Pancreas (tissue), 10 donors: ENCODE measurements at regions not wholly inside any gene's neighbourhood (a gene's known extent, or its start where the extent isn't known, plus 50 kb on each side); places are given as distances from the start of the nearest gene placed in this dataset.
"Not testable (repeated sequence)": the region's sequence is repeated elsewhere in the genome, so short reads cannot be mapped to it uniquely, and the experiment has no call there.

ENCODE experiments used
- ATAC-seq, 4 donors: fragments of 200-7000 bp; cut with Tn5 transposase; one replicate each; pipeline versions ENCODE4 v1.8.0 to v1.9.1; 2020; ENCODE audit warnings: mild to moderate bottlenecking in 4 of 4, moderate library complexity in 4 of 4
- DNase-seq, 6 donors: peaks; one replicate each; pipeline ENCODE4 v3.0.0-alpha.2; 2020
- FAIRE-seq: peaks from 2 replicates; lab custom pipeline; 2012; peaks lifted over from hg19 to GRCh38; lab: Jason Lieb, UNC
- H3K27ac ChIP-seq, 4 donors: fragments of 200-600 bp; sonication (generic); 1 replicate in 3 of 4; 2 replicates in 1 of 4; pipeline versions ENCODE4 v1.5.0 to v1.8.0; 2020
- H3K27me3 ChIP-seq, 4 donors: fragments of 200-600 bp; one replicate each; pipeline ENCODE4 v1.8.0; 2021
- H3K36me3 ChIP-seq, 3 donors: fragments of 200-600 bp; sonication (generic) in 1 of 3; one replicate each; pipeline versions ENCODE4 v1.5.0 to v1.8.0; 2020 to 2021
- H3K4me1 ChIP-seq, 3 donors: fragments of 200-600 bp; one replicate each; pipeline ENCODE4 v1.8.0; 2021
- H3K4me3 ChIP-seq, 4 donors: fragments of 200-600 bp; sonication (generic) in 2 of 4; one replicate each; pipeline versions ENCODE4 v1.5.0 to v1.8.0; 2020 to 2021
- H3K9me3 ChIP-seq, 4 donors: fragments of 200-600 bp; one replicate each; pipeline ENCODE4 v1.8.0; 2021
- CTCF ChIP-seq, 4 donors: fragments of 200-600 bp; sonication (generic) in 3 of 4; IDR thresholded peaks; one replicate each; pipeline versions ENCODE4 v1.5.0 to v1.8.0; 2021; ENCODE audit warnings: antibody characterized with exemption in 4 of 4
- WGBS, 2 donors: extraction: QIAGEN DNeasy Blood & Tissue Kit; methylation state at CpG; one replicate each; pipeline ENCODE4 v1.1.7; 2013; 5-methylcytosine and 5-hydroxymethylcytosine counted together
- intact Hi-C, 3 donors: fragments of 100-400 bp; cut with DNase I; formaldehyde crosslinking; loops; one replicate each; pipeline versions ENCODE4 v1.11.1 to v1.14.2; 2022
- donor health status: healthy with polysubstance abuse.
- donor health status: DM: no; HTN: no; CAD: no; lungs with moderate emphysema.
- donor health status: DM: no; HTN: no; CAD: no.
- donor health status: control.
- donor health status: control.
- donor health status: Bipolar disorder and iron deficiency.
- donor health status: DM: yes; HTN: yes; CAD: no.
- donor health status: DM: no; HTN: no; CAD: no.
- donor health status: DM: no; HTN: no; CAD: no.
- donor health status: DM: yes; HTN: yes; CAD: no.

GRCh38 chr4:173990869-173991210 is 292.6 kb downstream of the FBXO8 start:
- no peaks in the 10 kb centered on the region for H3K4me1 ChIP-seq
- no peak for FAIRE-seq
- intact Hi-C loops: no loop called here
- TF ChIP-seq CTCF (IDR thresholded peaks at IDR 0.05): no peak
- no peaks in the 10 kb centered on the region for H3K36me3 ChIP-seq
- ATAC-seq: peak in 1 of 4 donors; percentile 37
- H3K27me3 ChIP-seq: peaks cover 0 to 4% (median 0%) of the 10 kb centered on the region in 4 donors
- H3K4me3 ChIP-seq: no peak overlapping the region
- no peaks in the 10 kb centered on the region for H3K9me3 ChIP-seq
- no peak overlapping the region for H3K27ac ChIP-seq
- peak in 1 of 6 donors; percentile 7 for DNase-seq
- 41 to 42% methylated on average over 9 of the region's 9 CpGs for WGBS, 2 donors

- H3K27me3 ChIP-seq: peaks cover 0 to 4% (median 0%) of the 10 kb centered on the region in 4 donors
- no peaks in the 10 kb centered on the region for H3K9me3 ChIP-seq
- no peak for FAIRE-seq
- no peak overlapping the region for H3K27ac ChIP-seq
- H3K4me3 ChIP-seq: no peak overlapping the region
- ATAC-seq: peak in 3 of 4 donors; percentile 43 to 71 (median 63)
- intact Hi-C loops: no loop called here
- no peak for DNase-seq
- H3K36me3 ChIP-seq: no peaks in the 10 kb centered on the region
- no peaks in the 10 kb centered on the region for H3K4me1 ChIP-seq
- 25 to 34% methylated on average over 6 of the region's 6 CpGs for WGBS, 2 donors
- peak in 1 of 4 donors; percentile 31 for TF ChIP-seq CTCF (IDR thresholded peaks at IDR 0.05)
Measured at GRCh38 chr4:173990126-173990868, 293.2 kb downstream of the FBXO8 start.

- ATAC-seq, H3K9me3 ChIP-seq, H3K27me3 ChIP-seq, H3K27ac ChIP-seq, H3K4me3 ChIP-seq, intact Hi-C loops, FAIRE-seq, H3K36me3 ChIP-seq, DNase-seq, H3K4me1 ChIP-seq: not testable (repeated sequence)
- WGBS, 2 donors: 34 to 63% methylated on average over 2 to 3 of the region's 4 CpGs
Measured at GRCh38 chr4:173963523-173963922, 319.9 kb downstream of the FBXO8 start.

- H3K27ac ChIP-seq: no peak overlapping the region
- no peaks in the 10 kb centered on the region for H3K36me3 ChIP-seq
- no peaks in the 10 kb centered on the region for H3K4me1 ChIP-seq
- intact Hi-C loops: no loop called here
- H3K9me3 ChIP-seq: no peaks in the 10 kb centered on the region
- H3K4me3 ChIP-seq: no peak overlapping the region
- H3K27me3 ChIP-seq: no peaks in the 10 kb centered on the region
- no peak for ATAC-seq
- WGBS, 2 donors: 43 to 64% methylated on average over 5 of the region's 5 CpGs
- FAIRE-seq: no peak
- no peak for TF ChIP-seq CTCF (IDR thresholded peaks at IDR 0.05)
- DNase-seq: no peak
Measured at GRCh38 chr4:173960398-173960797, 323.1 kb downstream of the FBXO8 start.

- Histone ChIP-seq H3K9me3 (no peaks in the 10 kb centered on the region), H3K27ac (no peak overlapping the region), H3K4me3 (no peak overlapping the region), H3K27me3 (no peaks in the 10 kb centered on the region), H3K36me3 (no peaks in the 10 kb centered on the region), H3K4me1 (no peaks in the 10 kb centered on the region)
- WGBS, 2 donors: 28 to 36% methylated on average over 1 of the region's 1 CpG
- FAIRE-seq (no peak), DNase-seq (no peak), ATAC-seq (no peak)
- intact Hi-C loops: no loop called here
- TF ChIP-seq CTCF (IDR thresholded peaks at IDR 0.05): no peak
Measured at GRCh38 chr4:173958445-173958844, 325.0 kb downstream of the FBXO8 start.
